ENCODE measurements at regions not wholly inside any gene's neighbourhood (a gene's known extent, or its start where the extent isn't known, plus 50 kb on each side); places are given as distances from the start of the nearest gene placed in this dataset.
"Not testable (repeated sequence)": the region's sequence is repeated elsewhere in the genome, so short reads cannot be mapped to it uniquely, and the experiment has no call there.

GRCh38 chr16:26454102-26454501, 612.6 kb upstream of the C16orf82 start:
- Histone ChIP-seq H3K9me3 (no peaks in the 10 kb centered on the region), H3K27ac (no peak overlapping the region), H3K4me1 (no peaks in the 10 kb centered on the region), H3K27me3 (no peaks in the 10 kb centered on the region), H3K36me3 (no peaks in the 10 kb centered on the region), H3K4me3 (no peak overlapping the region)
- ATAC-seq, result no peak
- no peak for DNase-seq
- intact Hi-C loops (cut with DNase I), result no loop called here
- no peak for TF ChIP-seq CTCF (IDR thresholded peaks at IDR 0.05)

- no peak for DNase-seq
- intact Hi-C loops (cut with DNase I), result no loop called here
- TF ChIP-seq CTCF (IDR thresholded peaks at IDR 0.05), result no peak
- no peaks in the 10 kb centered on the region for H3K4me1 ChIP-seq
- no peaks in the 10 kb centered on the region for H3K27me3 ChIP-seq
- H3K9me3 ChIP-seq, result no peaks in the 10 kb centered on the region
- no peak overlapping the region for H3K27ac ChIP-seq
- no peak for ATAC-seq
- H3K36me3 ChIP-seq, result no peaks in the 10 kb centered on the region
- no peak overlapping the region for H3K4me3 ChIP-seq
Observed at GRCh38 chr16:26456074-26456473, 610.7 kb upstream of the C16orf82 start.

- DNase-seq (no peak), ATAC-seq (no peak)
- Histone ChIP-seq H3K36me3 (no peaks in the 10 kb centered on the region), H3K4me3 (no peak overlapping the region), H3K27me3 (no peaks in the 10 kb centered on the region), H3K4me1 (no peaks in the 10 kb centered on the region), H3K9me3 (no peaks in the 10 kb centered on the region), H3K27ac (no peak overlapping the region)
- intact Hi-C loops (cut with DNase I), result no loop called here
- no peak for TF ChIP-seq CTCF (IDR thresholded peaks at IDR 0.05)
Observed at GRCh38 chr16:26457095-26457494, 609.6 kb upstream of the C16orf82 start.

- H3K36me3 ChIP-seq, result no peaks in the 10 kb centered on the region
- DNase-seq (no peak), ATAC-seq (no peak)
- no peak for TF ChIP-seq CTCF (IDR thresholded peaks at IDR 0.05)
- intact Hi-C loops (cut with DNase I), result no loop called here
- H3K4me1 ChIP-seq, result no peaks in the 10 kb centered on the region
- H3K27ac ChIP-seq, result no peak overlapping the region
- H3K9me3 ChIP-seq, result no peaks in the 10 kb centered on the region
- no peaks in the 10 kb centered on the region for H3K27me3 ChIP-seq
- H3K4me3 ChIP-seq, result no peak overlapping the region
Observed at GRCh38 chr16:26457882-26458281, 608.8 kb upstream of the C16orf82 start.

GRCh38 chr16:26464576-26465266, 602.0 kb upstream of the C16orf82 start:
- H3K9me3 ChIP-seq, result no peaks in the 10 kb centered on the region
- no peak for TF ChIP-seq CTCF (IDR thresholded peaks at IDR 0.05)
- intact Hi-C loops (cut with DNase I), result no loop called here
- no peak overlapping the region for H3K27ac ChIP-seq
- ATAC-seq (no peak), DNase-seq (no peak)
- H3K4me1 ChIP-seq, result no peaks in the 10 kb centered on the region
- no peaks in the 10 kb centered on the region for H3K36me3 ChIP-seq
- H3K27me3 ChIP-seq, result no peaks in the 10 kb centered on the region
- no peak overlapping the region for H3K4me3 ChIP-seq

- DNase-seq; H3K27me3 ChIP-seq; H3K4me3 ChIP-seq; H3K27ac ChIP-seq; H3K4me1 ChIP-seq; intact Hi-C loops (cut with DNase I); ATAC-seq; H3K9me3 ChIP-seq; H3K36me3 ChIP-seq: not testable (repeated sequence)
Observed at GRCh38 chr16:26474405-26474804, 592.3 kb upstream of the C16orf82 start.

All from upper lobe of right lung (tissue), 1 donor.